ENCODE measurements at regions not wholly inside any gene's neighbourhood (a gene's known extent, or its start where the extent isn't known, plus 50 kb on each side); places are given as distances from the start of the nearest gene placed in this dataset.

- Mint-ChIP-seq H3K36me3 (ENCODE audit: low read depth, unreplicated experiment) (no peaks in the 10 kb centered on the region), H3K9me3 (ENCODE audit: unreplicated experiment) (no peaks in the 10 kb centered on the region), H3K4me3 (ENCODE audit: unreplicated experiment) (no peak overlapping the region), H3K27me3 (ENCODE audit: unreplicated experiment) (peaks cover 2% of the 10 kb centered on the region), H3K27ac (ENCODE audit: unreplicated experiment) (no peak overlapping the region), H3K4me1 (ENCODE audit: unreplicated experiment) (no peaks in the 10 kb centered on the region)
- no peak for DNase-seq (ENCODE audit: low spot score)
- TF ChIP-seq CTCF (IDR thresholded peaks at IDR 0.05; ENCODE audit: unreplicated experiment) = no peak
These were observed 331.5 kb upstream of the MSX2 start for GRCh38 chr5:174392892-174393291.

- H3K36me3 Mint-ChIP-seq (ENCODE audit: low read depth, unreplicated experiment) = no peaks in the 10 kb centered on the region
- no peaks in the 10 kb centered on the region for H3K4me1 Mint-ChIP-seq (ENCODE audit: unreplicated experiment)
- H3K4me3 Mint-ChIP-seq (ENCODE audit: unreplicated experiment) = no peak overlapping the region
- H3K27me3 Mint-ChIP-seq (ENCODE audit: unreplicated experiment) = peaks cover 3% of the 10 kb centered on the region
- no peaks in the 10 kb centered on the region for H3K9me3 Mint-ChIP-seq (ENCODE audit: unreplicated experiment)
- no peak for DNase-seq (ENCODE audit: low spot score)
- no peak for TF ChIP-seq CTCF (IDR thresholded peaks at IDR 0.05; ENCODE audit: unreplicated experiment)
- no peak overlapping the region for H3K27ac Mint-ChIP-seq (ENCODE audit: unreplicated experiment)
These were observed 327.8 kb upstream of the MSX2 start for GRCh38 chr5:174396541-174396940.

GRCh38 chr5:174397206-174397605 lies 327.2 kb upstream of the MSX2 start:
- Mint-ChIP-seq H3K27ac (ENCODE audit: unreplicated experiment) (no peak overlapping the region), H3K9me3 (ENCODE audit: unreplicated experiment) (no peaks in the 10 kb centered on the region), H3K27me3 (ENCODE audit: unreplicated experiment) (peaks cover 3% of the 10 kb centered on the region), H3K4me3 (ENCODE audit: unreplicated experiment) (no peak overlapping the region), H3K4me1 (ENCODE audit: unreplicated experiment) (no peaks in the 10 kb centered on the region), H3K36me3 (ENCODE audit: low read depth, unreplicated experiment) (no peaks in the 10 kb centered on the region)
- no peak for DNase-seq (ENCODE audit: low spot score)
- no peak for TF ChIP-seq CTCF (IDR thresholded peaks at IDR 0.05; ENCODE audit: unreplicated experiment)

GRCh38 chr5:174398171-174398570 lies 326.2 kb upstream of the MSX2 start:
- H3K9me3 Mint-ChIP-seq (ENCODE audit: unreplicated experiment) = no peaks in the 10 kb centered on the region
- no peak overlapping the region for H3K4me3 Mint-ChIP-seq (ENCODE audit: unreplicated experiment)
- H3K4me1 Mint-ChIP-seq (ENCODE audit: unreplicated experiment) = no peaks in the 10 kb centered on the region
- H3K27ac Mint-ChIP-seq (ENCODE audit: unreplicated experiment) = no peak overlapping the region
- peaks cover 4% of the 10 kb centered on the region for H3K27me3 Mint-ChIP-seq (ENCODE audit: unreplicated experiment)
- DNase-seq (ENCODE audit: low spot score) = no peak
- H3K36me3 Mint-ChIP-seq (ENCODE audit: low read depth, unreplicated experiment) = no peaks in the 10 kb centered on the region
- no peak for TF ChIP-seq CTCF (IDR thresholded peaks at IDR 0.05; ENCODE audit: unreplicated experiment)

GRCh38 chr5:174399411-174399810 lies 325.0 kb upstream of the MSX2 start:
- TF ChIP-seq CTCF (IDR thresholded peaks at IDR 0.05; ENCODE audit: unreplicated experiment) = no peak
- Mint-ChIP-seq H3K4me1 (ENCODE audit: unreplicated experiment) (no peaks in the 10 kb centered on the region), H3K27ac (ENCODE audit: unreplicated experiment) (no peak overlapping the region), H3K36me3 (ENCODE audit: low read depth, unreplicated experiment) (no peaks in the 10 kb centered on the region), H3K4me3 (ENCODE audit: unreplicated experiment) (no peak overlapping the region), H3K9me3 (ENCODE audit: unreplicated experiment) (no peaks in the 10 kb centered on the region), H3K27me3 (ENCODE audit: unreplicated experiment) (peaks cover 4% of the 10 kb centered on the region)
- no peak for DNase-seq (ENCODE audit: low spot score)
